ENCODE measurements at regions not wholly inside any gene's neighbourhood (a gene's known extent, or its start where the extent isn't known, plus 50 kb on each side); places are given as distances from the start of the nearest gene placed in this dataset.

DNA sequence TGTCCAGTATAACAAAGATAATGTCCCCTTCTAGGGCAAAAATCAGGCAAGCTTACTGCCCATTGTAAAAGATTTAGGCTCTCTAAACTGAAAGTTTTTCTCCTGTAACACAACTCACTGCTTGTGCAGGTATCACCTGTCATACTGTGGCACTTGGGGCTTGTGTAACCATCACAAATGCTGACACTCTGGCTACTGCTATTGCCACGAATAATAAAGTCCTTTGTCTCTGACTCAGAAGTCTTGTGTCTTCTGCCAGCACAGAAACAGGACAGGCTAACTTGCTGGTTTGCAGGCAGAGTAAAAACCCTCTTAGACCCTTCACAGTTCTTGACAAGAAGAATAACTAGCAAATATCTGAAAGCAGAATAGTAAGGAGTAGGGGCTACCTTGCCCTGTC is 273.9 kb downstream of the RPS24 start:
- ChIA-PET CTCF (no interaction called here), POLR2A (ENCODE audit: unreplicated experiment) (no interaction called here)
- no peak overlapping the region for H3K27ac ChIP-seq
- H3F3A ChIP-seq (ENCODE audit: insufficient read depth, low read depth): peaks cover 4% of the 10 kb centered on the region; the same call in 1 of the 2 replicates
- H2AFZ ChIP-seq: no peak overlapping the region
- no peaks in the 10 kb centered on the region for H3K9me2 ChIP-seq (ENCODE audit: insufficient read depth)
- no peaks in the 10 kb centered on the region; the same call in 1 of the 2 replicates for H3K27me3 ChIP-seq (ENCODE audit: insufficient read depth, low read depth)
- no peaks in the 10 kb centered on the region for H3K79me2 ChIP-seq (ENCODE audit: low read depth)
- no peaks in the 10 kb centered on the region for H4K20me1 ChIP-seq (ENCODE audit: insufficient read depth)
- H3K4me1 ChIP-seq (replicated peaks; ENCODE audit: insufficient read depth): peaks cover 1% of the 10 kb centered on the region
- intact Hi-C loops (cut with micrococcal nuclease; ENCODE audit: unreplicated experiment): no loop called here
- H3K36me3 ChIP-seq (ENCODE audit: low read depth): no peaks in the 10 kb centered on the region
- no TSS peak for BruUV-seq (replicated peaks)
- TF ChIP-seq, protein P1, sequence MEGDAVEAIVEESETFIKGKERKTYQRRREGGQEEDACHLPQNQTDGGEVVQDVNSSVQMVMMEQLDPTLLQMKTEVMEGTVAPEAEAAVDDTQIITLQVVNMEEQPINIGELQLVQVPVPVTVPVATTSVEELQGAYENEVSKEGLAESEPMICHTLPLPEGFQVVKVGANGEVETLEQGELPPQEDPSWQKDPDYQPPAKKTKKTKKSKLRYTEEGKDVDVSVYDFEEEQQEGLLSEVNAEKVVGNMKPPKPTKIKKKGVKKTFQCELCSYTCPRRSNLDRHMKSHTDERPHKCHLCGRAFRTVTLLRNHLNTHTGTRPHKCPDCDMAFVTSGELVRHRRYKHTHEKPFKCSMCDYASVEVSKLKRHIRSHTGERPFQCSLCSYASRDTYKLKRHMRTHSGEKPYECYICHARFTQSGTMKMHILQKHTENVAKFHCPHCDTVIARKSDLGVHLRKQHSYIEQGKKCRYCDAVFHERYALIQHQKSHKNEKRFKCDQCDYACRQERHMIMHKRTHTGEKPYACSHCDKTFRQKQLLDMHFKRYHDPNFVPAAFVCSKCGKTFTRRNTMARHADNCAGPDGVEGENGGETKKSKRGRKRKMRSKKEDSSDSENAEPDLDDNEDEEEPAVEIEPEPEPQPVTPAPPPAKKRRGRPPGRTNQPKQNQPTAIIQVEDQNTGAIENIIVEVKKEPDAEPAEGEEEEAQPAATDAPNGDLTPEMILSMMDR (conservative IDR thresholded peaks at IDR 0.05): no peak
- TF ChIP-seq EZH2 (IDR thresholded peaks at IDR 0.05; ENCODE audit: low read depth): no peak
- no peak overlapping the region for H3K4me3 ChIP-seq
- H3K9me3 ChIP-seq (ENCODE audit: insufficient read depth, low read depth): peaks cover under 1% of the 10 kb centered on the region; the same call in 1 of the 2 replicates
- DNase-seq: no peak
- H3K4me2 ChIP-seq: no peak overlapping the region

DNA sequence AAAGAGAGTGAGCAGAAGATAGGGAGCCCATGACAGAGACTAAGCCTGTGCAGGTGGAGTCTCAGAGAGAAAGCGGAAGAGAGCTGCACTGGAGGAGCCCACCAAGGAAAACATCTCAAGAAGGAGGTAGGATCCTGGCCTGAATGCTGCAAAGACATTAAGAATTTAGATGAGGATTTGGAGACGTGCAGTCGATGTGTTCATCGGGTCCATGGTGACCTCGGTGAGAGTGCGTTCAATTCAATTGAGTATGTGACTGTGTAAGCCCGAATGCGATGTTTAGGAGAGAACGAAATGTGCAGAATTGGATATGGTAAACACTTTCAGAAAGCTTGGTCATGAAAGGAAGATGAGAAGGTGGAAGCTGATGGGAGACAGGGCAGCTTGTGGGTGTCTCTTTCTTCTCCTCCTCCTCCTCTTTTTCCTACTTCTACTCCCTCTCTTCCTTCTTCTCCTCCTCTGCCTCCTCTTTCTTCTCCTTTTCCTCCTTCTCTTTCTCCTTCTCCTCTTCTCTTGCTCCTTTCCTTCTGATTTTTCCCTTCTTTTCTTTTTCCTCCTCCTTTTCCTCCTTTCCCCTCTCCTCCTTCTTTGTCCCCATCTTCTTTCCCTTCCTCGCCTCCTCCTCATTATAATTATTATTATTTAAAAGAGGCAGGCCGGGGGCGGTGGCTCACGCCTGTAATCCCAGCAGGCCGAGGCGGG is 276.0 kb downstream of the RPS24 start:
- H3K4me2 ChIP-seq: no peak overlapping the region
- H3K36me3 ChIP-seq (ENCODE audit: low read depth): no peaks in the 10 kb centered on the region
- H3K27me3 ChIP-seq (ENCODE audit: insufficient read depth, low read depth): peaks cover 8% of the 10 kb centered on the region; the same call in 1 of the 2 replicates
- no peak overlapping the region for H3K4me3 ChIP-seq
- no peak for DNase-seq
- no peaks in the 10 kb centered on the region for H3K4me1 ChIP-seq (replicated peaks; ENCODE audit: insufficient read depth)
- no peak overlapping the region for H2AFZ ChIP-seq
- peaks cover 4% of the 10 kb centered on the region; the same call in 1 of the 2 replicates for H3K9me3 ChIP-seq (ENCODE audit: insufficient read depth, low read depth)
- POLR2A ChIA-PET (ENCODE audit: unreplicated experiment): no interaction called here
- H3K27ac ChIP-seq: no peak overlapping the region
- CTCF ChIA-PET: interaction anchor here (0.7 kb wide), 1 partner anchor 245 kb away, joined by 4 read pairs; no protein-coding TSS in a partner anchor
- H3F3A ChIP-seq (ENCODE audit: insufficient read depth, low read depth): no peaks in the 10 kb centered on the region
- no peaks in the 10 kb centered on the region for H3K79me2 ChIP-seq (ENCODE audit: low read depth)
- H4K20me1 ChIP-seq (ENCODE audit: insufficient read depth): no peaks in the 10 kb centered on the region
- no peaks in the 10 kb centered on the region for H3K9me2 ChIP-seq (ENCODE audit: insufficient read depth)
- intact Hi-C loops (cut with micrococcal nuclease; ENCODE audit: unreplicated experiment): no loop called here
- no TSS peak for BruUV-seq (replicated peaks)
- TF ChIP-seq EZH2 (IDR thresholded peaks at IDR 0.05; ENCODE audit: low read depth): no peak
- TF ChIP-seq, protein P1 (conservative IDR thresholded peaks at IDR 0.05): no peak

DNA sequence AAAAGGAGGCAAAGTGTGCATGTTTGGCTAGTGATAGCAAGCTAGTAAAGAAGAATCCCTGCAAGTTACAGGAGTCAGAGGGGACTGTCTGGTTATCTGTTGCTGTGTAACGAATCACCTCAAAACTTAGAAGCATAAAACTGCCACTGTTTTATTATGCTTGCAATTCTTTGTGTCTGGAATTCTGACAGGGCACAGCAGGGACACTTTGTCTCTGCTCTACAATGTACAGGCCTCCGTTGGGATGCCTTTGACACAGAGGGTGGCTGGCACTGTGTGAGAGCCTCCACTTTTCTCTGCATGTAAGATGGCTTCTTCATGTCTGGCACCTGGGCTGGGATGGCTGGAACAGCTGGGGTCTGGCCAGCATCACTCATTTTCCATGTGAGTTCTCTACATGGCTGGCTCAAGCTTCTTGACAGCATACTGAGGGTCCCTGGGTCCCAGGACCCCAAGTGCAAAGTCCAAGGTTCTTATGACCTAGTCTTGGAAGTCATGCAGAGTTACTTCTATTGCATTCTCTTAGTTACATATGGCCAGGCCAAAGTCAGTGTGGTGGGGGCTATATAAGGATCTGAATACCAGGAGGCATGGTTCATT is 276.9 kb downstream of the RPS24 start:
- H3K79me2 ChIP-seq (ENCODE audit: low read depth): no peaks in the 10 kb centered on the region
- no TSS peak for BruUV-seq (replicated peaks)

More for the DNA sequence above, 276.9 kb downstream of the RPS24 start:
- TF ChIP-seq, protein P1 (conservative IDR thresholded peaks at IDR 0.05): no peak
- no peak for TF ChIP-seq EZH2 (IDR thresholded peaks at IDR 0.05; ENCODE audit: low read depth)
- no peaks in the 10 kb centered on the region for H3K4me1 ChIP-seq (replicated peaks; ENCODE audit: insufficient read depth)
- H3K9me3 ChIP-seq (ENCODE audit: insufficient read depth, low read depth): peaks cover 4% of the 10 kb centered on the region; the same call in 1 of the 2 replicates
- no peak overlapping the region for H3K27ac ChIP-seq
- intact Hi-C loops (cut with micrococcal nuclease; ENCODE audit: unreplicated experiment): no loop called here
- H3K4me3 ChIP-seq: no peak overlapping the region
- H2AFZ ChIP-seq: no peak overlapping the region
- peaks cover 11% of the 10 kb centered on the region; the same call in 1 of the 2 replicates for H3K27me3 ChIP-seq (ENCODE audit: insufficient read depth, low read depth)
- ChIA-PET CTCF (interaction anchor here (0.6 to 0.7 kb wide), 3 partner anchors 75 to 244 kb away, joined by 4 to 5 read pairs (median 4); no protein-coding TSS in a partner anchor), POLR2A (ENCODE audit: unreplicated experiment) (no interaction called here)
- H4K20me1 ChIP-seq (ENCODE audit: insufficient read depth): no peaks in the 10 kb centered on the region
- H3K36me3 ChIP-seq (ENCODE audit: low read depth): no peaks in the 10 kb centered on the region
- no peaks in the 10 kb centered on the region for H3K9me2 ChIP-seq (ENCODE audit: insufficient read depth)
- H3F3A ChIP-seq (ENCODE audit: insufficient read depth, low read depth): no peaks in the 10 kb centered on the region
- DNase-seq: no peak
- no peak overlapping the region for H3K4me2 ChIP-seq

Data from PC-9 (cell line).